ENCODE measurements at regions not wholly inside any gene's neighbourhood (a gene's known extent, or its start where the extent isn't known, plus 50 kb on each side); places are given as distances from the start of the nearest gene placed in this dataset.

DNA sequence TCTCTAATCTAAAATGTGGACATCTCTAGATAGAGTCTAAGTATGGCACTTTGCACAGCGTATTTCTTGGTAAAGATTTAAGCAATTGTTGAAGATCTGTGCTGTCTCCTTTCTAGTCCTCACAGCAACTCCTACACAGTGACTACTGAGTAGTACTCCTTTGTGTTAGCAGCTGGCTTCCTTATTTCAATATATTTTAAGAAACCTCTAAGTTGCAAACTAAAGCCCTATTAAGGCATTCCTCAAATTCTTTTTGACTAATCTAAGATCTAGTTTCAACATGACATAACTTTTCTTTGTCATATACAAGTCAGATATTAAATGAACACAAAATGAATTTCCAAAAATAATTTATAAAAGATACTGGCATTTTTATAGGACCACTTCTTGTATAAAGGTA lies 121.8 kb upstream of the DNAJC10 start:
- Histone ChIP-seq H3K4me2 (ENCODE audit: low read length) (no peak overlapping the region), H3K27me3 (ENCODE audit: insufficient read depth, low read depth, low read length) (no peaks in the 10 kb centered on the region), H3K27ac (ENCODE audit: low read length) (no peak overlapping the region), H3F3A (ENCODE audit: insufficient read depth, low read length, poor library complexity, severe bottlenecking) (no peaks in the 10 kb centered on the region), H3K9ac (ENCODE audit: low read length) (no peak overlapping the region), H4K20me1 (ENCODE audit: insufficient read depth) (no peaks in the 10 kb centered on the region), H3K36me3 (ENCODE audit: insufficient read depth, low read length) (no peaks in the 10 kb centered on the region), H3K79me2 (replicated peaks; ENCODE audit: insufficient read depth, low read length) (no peaks in the 10 kb centered on the region), H3K9me3 (ENCODE audit: low read length) (no peaks in the 10 kb centered on the region), H3K9me2 (ENCODE audit: insufficient read depth, low read length) (no peaks in the 10 kb centered on the region), H2AFZ (ENCODE audit: low read depth, low read length) (no peak overlapping the region), H3K4me3 (ENCODE audit: low read length) (no peak overlapping the region)
- TF ChIP-seq MXI1 (conservative IDR thresholded peaks at IDR 0.05; ENCODE audit: poor library complexity, severe bottlenecking) (no peak), RAD21 (conservative IDR thresholded peaks at IDR 0.05) (no peak), SMC3 (conservative IDR thresholded peaks at IDR 0.05; ENCODE audit: poor library complexity) (no peak), EP300 (conservative IDR thresholded peaks at IDR 0.05; ENCODE audit: poor library complexity, severe bottlenecking) (no peak)
- TF ChIP-seq, protein P1, sequence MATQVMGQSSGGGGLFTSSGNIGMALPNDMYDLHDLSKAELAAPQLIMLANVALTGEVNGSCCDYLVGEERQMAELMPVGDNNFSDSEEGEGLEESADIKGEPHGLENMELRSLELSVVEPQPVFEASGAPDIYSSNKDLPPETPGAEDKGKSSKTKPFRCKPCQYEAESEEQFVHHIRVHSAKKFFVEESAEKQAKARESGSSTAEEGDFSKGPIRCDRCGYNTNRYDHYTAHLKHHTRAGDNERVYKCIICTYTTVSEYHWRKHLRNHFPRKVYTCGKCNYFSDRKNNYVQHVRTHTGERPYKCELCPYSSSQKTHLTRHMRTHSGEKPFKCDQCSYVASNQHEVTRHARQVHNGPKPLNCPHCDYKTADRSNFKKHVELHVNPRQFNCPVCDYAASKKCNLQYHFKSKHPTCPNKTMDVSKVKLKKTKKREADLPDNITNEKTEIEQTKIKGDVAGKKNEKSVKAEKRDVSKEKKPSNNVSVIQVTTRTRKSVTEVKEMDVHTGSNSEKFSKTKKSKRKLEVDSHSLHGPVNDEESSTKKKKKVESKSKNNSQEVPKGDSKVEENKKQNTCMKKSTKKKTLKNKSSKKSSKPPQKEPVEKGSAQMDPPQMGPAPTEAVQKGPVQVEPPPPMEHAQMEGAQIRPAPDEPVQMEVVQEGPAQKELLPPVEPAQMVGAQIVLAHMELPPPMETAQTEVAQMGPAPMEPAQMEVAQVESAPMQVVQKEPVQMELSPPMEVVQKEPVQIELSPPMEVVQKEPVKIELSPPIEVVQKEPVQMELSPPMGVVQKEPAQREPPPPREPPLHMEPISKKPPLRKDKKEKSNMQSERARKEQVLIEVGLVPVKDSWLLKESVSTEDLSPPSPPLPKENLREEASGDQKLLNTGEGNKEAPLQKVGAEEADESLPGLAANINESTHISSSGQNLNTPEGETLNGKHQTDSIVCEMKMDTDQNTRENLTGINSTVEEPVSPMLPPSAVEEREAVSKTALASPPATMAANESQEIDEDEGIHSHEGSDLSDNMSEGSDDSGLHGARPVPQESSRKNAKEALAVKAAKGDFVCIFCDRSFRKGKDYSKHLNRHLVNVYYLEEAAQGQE (IDR thresholded peaks at IDR 0.05; ENCODE audit: borderline replicate concordance), result no peak
- TF ChIP-seq, protein P2, sequence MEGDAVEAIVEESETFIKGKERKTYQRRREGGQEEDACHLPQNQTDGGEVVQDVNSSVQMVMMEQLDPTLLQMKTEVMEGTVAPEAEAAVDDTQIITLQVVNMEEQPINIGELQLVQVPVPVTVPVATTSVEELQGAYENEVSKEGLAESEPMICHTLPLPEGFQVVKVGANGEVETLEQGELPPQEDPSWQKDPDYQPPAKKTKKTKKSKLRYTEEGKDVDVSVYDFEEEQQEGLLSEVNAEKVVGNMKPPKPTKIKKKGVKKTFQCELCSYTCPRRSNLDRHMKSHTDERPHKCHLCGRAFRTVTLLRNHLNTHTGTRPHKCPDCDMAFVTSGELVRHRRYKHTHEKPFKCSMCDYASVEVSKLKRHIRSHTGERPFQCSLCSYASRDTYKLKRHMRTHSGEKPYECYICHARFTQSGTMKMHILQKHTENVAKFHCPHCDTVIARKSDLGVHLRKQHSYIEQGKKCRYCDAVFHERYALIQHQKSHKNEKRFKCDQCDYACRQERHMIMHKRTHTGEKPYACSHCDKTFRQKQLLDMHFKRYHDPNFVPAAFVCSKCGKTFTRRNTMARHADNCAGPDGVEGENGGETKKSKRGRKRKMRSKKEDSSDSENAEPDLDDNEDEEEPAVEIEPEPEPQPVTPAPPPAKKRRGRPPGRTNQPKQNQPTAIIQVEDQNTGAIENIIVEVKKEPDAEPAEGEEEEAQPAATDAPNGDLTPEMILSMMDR (IDR thresholded peaks at IDR 0.05; ENCODE audit: poor library complexity, severe bottlenecking), result no peak

DNA sequence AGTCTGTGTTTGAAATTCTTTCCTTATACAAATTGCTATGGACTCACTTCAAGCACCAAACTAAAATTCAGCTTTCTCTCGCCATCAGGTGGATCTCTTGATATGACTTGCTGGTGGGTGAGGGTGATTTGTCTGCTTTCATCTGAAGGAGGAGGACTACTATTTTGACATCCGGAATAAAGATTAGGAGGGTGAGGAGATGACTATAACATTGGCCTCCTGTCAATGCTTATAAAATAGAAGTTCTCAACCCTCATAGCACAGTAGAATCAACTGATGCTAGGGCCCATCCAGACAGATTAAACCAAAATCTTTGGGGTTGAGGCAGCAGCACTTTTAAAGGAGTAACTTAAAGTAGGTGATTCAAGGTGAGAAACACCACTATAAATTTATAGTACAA lies 120.4 kb upstream of the DNAJC10 start:
- TF ChIP-seq EZH2 (IDR thresholded peaks at IDR 0.05; ENCODE audit: borderline replicate concordance, insufficient read depth, low read length, poor library complexity, severe bottlenecking), result no peak
- no peak for TF ChIP-seq MXI1 (conservative IDR thresholded peaks at IDR 0.05; ENCODE audit: poor library complexity, severe bottlenecking)
- no peak for TF ChIP-seq TAF1 (IDR thresholded peaks at IDR 0.05; ENCODE audit: low read depth)
- TF ChIP-seq POLR2AphosphoS5 (IDR thresholded peaks at IDR 0.05), result no peak
- TF ChIP-seq, protein P2 (IDR thresholded peaks at IDR 0.05; ENCODE audit: poor library complexity, severe bottlenecking), result no peak
- no peak for TF ChIP-seq EP300 (conservative IDR thresholded peaks at IDR 0.05; ENCODE audit: poor library complexity, severe bottlenecking)
- TF ChIP-seq RAD21 (conservative IDR thresholded peaks at IDR 0.05), result no peak
- TF ChIP-seq SMC3 (conservative IDR thresholded peaks at IDR 0.05; ENCODE audit: poor library complexity), result no peak
- TF ChIP-seq, protein P1 (IDR thresholded peaks at IDR 0.05; ENCODE audit: borderline replicate concordance), result no peak
- Histone ChIP-seq H3K27me3 (ENCODE audit: insufficient read depth, low read depth, low read length) (no peaks in the 10 kb centered on the region), H4K20me1 (ENCODE audit: insufficient read depth) (no peaks in the 10 kb centered on the region), H3K4me3 (ENCODE audit: low read length) (no peak overlapping the region), H3K9me2 (ENCODE audit: insufficient read depth, low read length) (no peaks in the 10 kb centered on the region), H3K9me3 (ENCODE audit: low read length) (no peaks in the 10 kb centered on the region), H3K36me3 (ENCODE audit: insufficient read depth, low read length) (no peaks in the 10 kb centered on the region), H3F3A (ENCODE audit: insufficient read depth, low read length, poor library complexity, severe bottlenecking) (no peaks in the 10 kb centered on the region), H2AFZ (ENCODE audit: low read depth, low read length) (no peak overlapping the region), H3K79me2 (replicated peaks; ENCODE audit: insufficient read depth, low read length) (no peaks in the 10 kb centered on the region), H3K27ac (ENCODE audit: low read length) (no peak overlapping the region), H3K9ac (ENCODE audit: low read length) (no peak overlapping the region), H3K4me2 (ENCODE audit: low read length) (no peak overlapping the region)

All from neural cell (in vitro differentiated cells).